ENCODE measurements at regions not wholly inside any gene's neighbourhood (a gene's known extent, or its start where the extent isn't known, plus 50 kb on each side); places are given as distances from the start of the nearest gene placed in this dataset.

DNA sequence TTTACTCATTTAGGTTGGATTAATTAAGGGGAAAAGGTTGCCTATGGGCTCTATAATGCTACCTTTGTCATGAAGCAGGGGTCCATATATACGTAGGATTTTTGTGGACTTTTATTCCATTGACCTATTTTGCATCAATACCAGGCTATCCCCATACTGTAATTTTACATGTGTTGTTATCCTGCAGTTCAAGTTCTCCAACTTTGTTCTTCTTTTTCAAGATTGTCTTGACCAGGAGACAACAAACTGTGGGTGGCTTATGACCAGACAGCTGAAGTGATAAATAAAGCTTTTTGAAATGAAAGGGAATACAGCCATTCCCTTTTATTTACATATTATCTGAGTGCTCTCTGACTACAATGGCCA is 345.7 kb downstream of the BARHL2 start:
- H3K4me3 ChIP-seq (ENCODE audit: low read length) = no peak overlapping the region
- no peaks in the 10 kb centered on the region for H3K9me3 ChIP-seq (ENCODE audit: control insufficient read depth, low read length)
- no peaks in the 10 kb centered on the region for H3K27me3 ChIP-seq (replicated peaks; ENCODE audit: control insufficient read depth, insufficient read depth, low read length)
- no peaks in the 10 kb centered on the region for H3K36me3 ChIP-seq (ENCODE audit: control insufficient read depth, insufficient read depth, low read length, severe bottlenecking)
- no peaks in the 10 kb centered on the region for H3K4me1 ChIP-seq (ENCODE audit: control insufficient read depth, insufficient read depth, low read length)
- DNase-seq (ENCODE audit: low read depth) = no peak
- H3K9ac ChIP-seq (ENCODE audit: low read length) = no peak overlapping the region

DNA sequence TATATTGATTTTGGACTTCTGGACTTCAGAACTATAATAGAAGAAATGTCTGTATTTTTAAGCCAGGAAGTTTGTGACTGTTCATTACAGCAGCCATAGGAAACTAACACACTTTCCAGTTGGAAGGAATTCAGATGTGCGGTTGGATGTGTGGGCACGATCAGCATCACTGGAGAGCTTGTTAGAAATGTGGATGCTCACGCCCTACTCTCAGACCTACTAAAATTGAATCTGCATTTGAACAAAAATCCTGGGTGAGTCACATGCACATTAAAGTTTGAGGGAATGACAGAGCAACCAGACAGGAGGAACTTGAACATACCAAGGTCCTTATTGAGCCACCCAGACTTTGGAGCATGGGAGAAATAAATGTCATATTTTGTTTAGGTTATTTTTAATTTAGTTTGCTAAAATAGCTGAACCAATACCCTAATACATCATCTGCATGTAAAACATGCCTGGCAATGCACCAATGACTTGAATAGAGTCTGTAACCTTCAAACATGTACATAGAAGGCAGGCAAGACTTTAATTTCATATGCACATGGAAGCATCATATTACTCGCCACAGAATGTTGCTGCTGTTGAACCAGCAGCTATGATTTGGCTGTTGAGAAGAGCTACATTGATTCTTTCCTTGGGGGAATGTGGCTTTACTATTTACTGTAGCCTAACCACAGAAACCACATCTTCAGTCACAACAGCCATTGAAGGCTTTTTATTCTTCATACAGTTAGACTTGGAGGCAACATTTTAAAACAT is 346.2 kb downstream of the BARHL2 start:
- H3K4me3 ChIP-seq (ENCODE audit: low read length) = no peak overlapping the region
- H3K9me3 ChIP-seq (ENCODE audit: control insufficient read depth, low read length) = no peaks in the 10 kb centered on the region
- no peaks in the 10 kb centered on the region for H3K27me3 ChIP-seq (replicated peaks; ENCODE audit: control insufficient read depth, insufficient read depth, low read length)
- no peak overlapping the region for H3K9ac ChIP-seq (ENCODE audit: low read length)
- H3K36me3 ChIP-seq (ENCODE audit: control insufficient read depth, insufficient read depth, low read length, severe bottlenecking) = no peaks in the 10 kb centered on the region
- H3K4me1 ChIP-seq (ENCODE audit: control insufficient read depth, insufficient read depth, low read length) = no peaks in the 10 kb centered on the region
- peak; percentile 1 for DNase-seq (ENCODE audit: low read depth)

- Histone ChIP-seq H3K4me3 (ENCODE audit: low read length) (no peak overlapping the region), H3K27me3 (replicated peaks; ENCODE audit: control insufficient read depth, insufficient read depth, low read length) (no peaks in the 10 kb centered on the region)
- no peak for DNase-seq (ENCODE audit: low read depth)
Observed at GRCh38 chr1:90362163-90362562, 354.9 kb downstream of the BARHL2 start.

DNA sequence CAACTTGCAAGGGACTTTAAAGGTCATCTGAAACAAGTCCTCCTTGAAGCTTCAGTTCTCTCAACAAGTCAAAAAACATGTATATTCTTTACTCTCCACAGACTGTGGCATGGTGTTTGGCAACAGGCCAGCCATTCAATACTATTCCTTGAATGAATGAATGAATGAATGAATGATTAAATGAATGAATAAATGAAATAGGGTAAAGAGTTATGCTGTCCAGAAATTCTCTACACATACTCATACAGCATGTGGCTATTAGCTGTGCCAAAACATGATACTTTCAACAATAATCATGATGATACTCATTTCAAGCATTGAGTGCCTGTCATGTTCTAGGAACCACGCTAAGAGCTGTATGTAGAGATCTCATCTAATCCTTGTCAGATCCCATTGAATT is 356.1 kb downstream of the BARHL2 start:
- H3K9me3 ChIP-seq (ENCODE audit: control insufficient read depth, low read length) = peaks cover 6% of the 10 kb centered on the region
- no peaks in the 10 kb centered on the region for H3K27me3 ChIP-seq (replicated peaks; ENCODE audit: control insufficient read depth, insufficient read depth, low read length)
- no peaks in the 10 kb centered on the region for H3K4me1 ChIP-seq (ENCODE audit: control insufficient read depth, insufficient read depth, low read length)
- no peak overlapping the region for H3K4me3 ChIP-seq (ENCODE audit: low read length)
- no peak for DNase-seq (ENCODE audit: low read depth)
- H3K9ac ChIP-seq (ENCODE audit: low read length) = no peak overlapping the region
- H3K36me3 ChIP-seq (ENCODE audit: control insufficient read depth, insufficient read depth, low read length, severe bottlenecking) = no peaks in the 10 kb centered on the region

More at GRCh38 chr1:90362163-90362562, 354.9 kb downstream of the BARHL2 start:
- H3K9me3 ChIP-seq (ENCODE audit: control insufficient read depth, low read length) = peaks cover 6% of the 10 kb centered on the region
- H3K36me3 ChIP-seq (ENCODE audit: control insufficient read depth, insufficient read depth, low read length, severe bottlenecking) = no peaks in the 10 kb centered on the region
- H3K9ac ChIP-seq (ENCODE audit: low read length) = no peak overlapping the region
- no peaks in the 10 kb centered on the region for H3K4me1 ChIP-seq (ENCODE audit: control insufficient read depth, insufficient read depth, low read length)

DNA sequence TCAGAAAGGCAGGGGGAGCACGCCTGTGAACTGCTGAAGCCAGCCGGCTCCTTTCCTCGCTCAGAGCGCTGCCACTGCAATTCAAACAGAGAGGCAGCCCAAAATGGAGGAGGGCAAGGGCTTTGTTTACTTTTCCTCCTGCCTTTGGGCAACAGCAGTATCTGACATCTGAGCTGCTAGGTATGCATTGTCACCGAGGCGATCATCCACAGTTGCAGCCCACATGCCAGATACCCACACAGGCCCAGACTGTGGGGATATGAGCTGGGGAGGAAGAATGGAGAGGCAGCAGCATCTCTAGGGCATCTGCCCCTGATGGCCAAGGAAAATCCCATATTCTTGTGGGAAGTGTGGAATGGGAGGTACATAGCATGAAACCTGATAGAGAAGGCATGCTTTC is 357.1 kb downstream of the BARHL2 start:
- Histone ChIP-seq H3K36me3 (ENCODE audit: control insufficient read depth, insufficient read depth, low read length, severe bottlenecking) (no peaks in the 10 kb centered on the region), H3K27me3 (replicated peaks; ENCODE audit: control insufficient read depth, insufficient read depth, low read length) (peaks cover 10% of the 10 kb centered on the region), H3K4me1 (ENCODE audit: control insufficient read depth, insufficient read depth, low read length) (no peaks in the 10 kb centered on the region), H3K4me3 (ENCODE audit: low read length) (no peak overlapping the region), H3K9ac (ENCODE audit: low read length) (no peak overlapping the region), H3K9me3 (ENCODE audit: control insufficient read depth, low read length) (peaks cover under 1% of the 10 kb centered on the region)
- no peak for DNase-seq (ENCODE audit: low read depth)

DNA sequence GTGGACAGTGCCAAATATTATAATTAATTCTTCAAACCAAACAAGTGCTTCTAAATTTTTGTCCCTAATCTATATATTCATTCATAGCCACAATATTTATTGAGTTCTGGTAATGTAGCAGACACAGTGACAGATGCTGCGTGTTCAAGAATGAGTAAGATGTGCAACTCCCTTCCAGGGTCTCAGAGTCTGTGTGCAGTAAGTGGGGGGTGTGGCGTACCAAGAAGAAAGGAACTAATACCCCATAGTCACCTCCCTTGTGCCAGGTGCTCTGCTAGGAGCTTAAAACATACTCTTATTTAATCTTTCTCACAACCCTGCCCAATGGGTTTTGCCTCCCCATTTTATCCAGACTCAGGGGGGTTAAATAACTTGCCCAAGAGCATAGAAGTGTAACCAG is 358.7 kb downstream of the BARHL2 start:
- peaks cover 13% of the 10 kb centered on the region for H3K27me3 ChIP-seq (replicated peaks; ENCODE audit: control insufficient read depth, insufficient read depth, low read length)
- H3K9me3 ChIP-seq (ENCODE audit: control insufficient read depth, low read length) = no peaks in the 10 kb centered on the region
- H3K4me3 ChIP-seq (ENCODE audit: low read length) = no peak overlapping the region
- H3K4me1 ChIP-seq (ENCODE audit: control insufficient read depth, insufficient read depth, low read length) = no peaks in the 10 kb centered on the region
- H3K36me3 ChIP-seq (ENCODE audit: control insufficient read depth, insufficient read depth, low read length, severe bottlenecking) = no peaks in the 10 kb centered on the region
- no peak overlapping the region for H3K9ac ChIP-seq (ENCODE audit: low read length)
- no peak for DNase-seq (ENCODE audit: low read depth)

DNA sequence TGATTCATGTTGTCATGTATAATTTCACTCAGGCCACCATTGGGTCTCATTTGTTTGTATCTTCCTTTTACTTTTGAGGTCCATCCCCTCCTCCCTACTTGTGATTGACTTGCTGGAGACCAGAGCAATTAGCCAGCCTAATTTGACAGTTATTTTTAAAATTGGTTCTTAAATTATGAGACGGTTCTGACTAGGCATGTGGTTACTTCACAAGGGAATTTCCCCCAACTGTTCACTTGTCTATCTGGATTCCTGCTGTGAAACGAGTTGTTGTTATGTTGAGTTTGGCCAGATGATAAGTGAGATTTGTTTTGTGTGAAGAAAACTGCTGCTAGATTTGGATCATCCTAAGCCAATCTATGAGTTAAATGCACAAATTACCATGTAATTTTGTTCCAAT is 359.1 kb downstream of the BARHL2 start:
- no peaks in the 10 kb centered on the region for H3K9me3 ChIP-seq (ENCODE audit: control insufficient read depth, low read length)
- no peak overlapping the region for H3K4me3 ChIP-seq (ENCODE audit: low read length)
- H3K27me3 ChIP-seq (replicated peaks; ENCODE audit: control insufficient read depth, insufficient read depth, low read length) = peaks cover 13% of the 10 kb centered on the region
- H3K9ac ChIP-seq (ENCODE audit: low read length) = no peak overlapping the region
- H3K36me3 ChIP-seq (ENCODE audit: control insufficient read depth, insufficient read depth, low read length, severe bottlenecking) = no peaks in the 10 kb centered on the region
- no peaks in the 10 kb centered on the region for H3K4me1 ChIP-seq (ENCODE audit: control insufficient read depth, insufficient read depth, low read length)
- no peak for DNase-seq (ENCODE audit: low read depth)

GRCh38 chr1:90356991-90357390 is 360.1 kb downstream of the BARHL2 start:
- DNase-seq (ENCODE audit: low read depth) = no peak
- H3K36me3 ChIP-seq (ENCODE audit: control insufficient read depth, insufficient read depth, low read length, severe bottlenecking) = no peaks in the 10 kb centered on the region
- H3K9ac ChIP-seq (ENCODE audit: low read length) = no peak overlapping the region
- no peaks in the 10 kb centered on the region for H3K4me1 ChIP-seq (ENCODE audit: control insufficient read depth, insufficient read depth, low read length)
- H3K27me3 ChIP-seq (replicated peaks; ENCODE audit: control insufficient read depth, insufficient read depth, low read length) = peaks cover 13% of the 10 kb centered on the region
- H3K4me3 ChIP-seq (ENCODE audit: low read length) = no peak overlapping the region
- no peaks in the 10 kb centered on the region for H3K9me3 ChIP-seq (ENCODE audit: control insufficient read depth, low read length)

GRCh38 chr1:90356101-90356500 is 361.0 kb downstream of the BARHL2 start:
- Histone ChIP-seq H3K9ac (ENCODE audit: low read length) (no peak overlapping the region), H3K4me1 (ENCODE audit: control insufficient read depth, insufficient read depth, low read length) (no peaks in the 10 kb centered on the region), H3K36me3 (ENCODE audit: control insufficient read depth, insufficient read depth, low read length, severe bottlenecking) (no peaks in the 10 kb centered on the region), H3K4me3 (ENCODE audit: low read length) (no peak overlapping the region), H3K9me3 (ENCODE audit: control insufficient read depth, low read length) (no peaks in the 10 kb centered on the region), H3K27me3 (replicated peaks; ENCODE audit: control insufficient read depth, insufficient read depth, low read length) (peaks cover 13% of the 10 kb centered on the region)
- no peak for DNase-seq (ENCODE audit: low read depth)

- Histone ChIP-seq H3K9ac (ENCODE audit: low read length) (no peak overlapping the region), H3K9me3 (ENCODE audit: control insufficient read depth, low read length) (no peaks in the 10 kb centered on the region), H3K36me3 (ENCODE audit: control insufficient read depth, insufficient read depth, low read length, severe bottlenecking) (no peaks in the 10 kb centered on the region), H3K4me3 (ENCODE audit: low read length) (no peak overlapping the region), H3K4me1 (ENCODE audit: control insufficient read depth, insufficient read depth, low read length) (no peaks in the 10 kb centered on the region), H3K27me3 (replicated peaks; ENCODE audit: control insufficient read depth, insufficient read depth, low read length) (peaks cover 13% of the 10 kb centered on the region)
- no peak for DNase-seq (ENCODE audit: low read depth)
Observed at GRCh38 chr1:90354704-90355103, 359.8 kb downstream of the ZNF326 start.

GRCh38 chr1:90351019-90351418 is 356.1 kb downstream of the ZNF326 start:
- no peak for DNase-seq (ENCODE audit: low read depth)
- Histone ChIP-seq H3K4me1 (ENCODE audit: control insufficient read depth, insufficient read depth, low read length) (no peaks in the 10 kb centered on the region), H3K36me3 (ENCODE audit: control insufficient read depth, insufficient read depth, low read length, severe bottlenecking) (no peaks in the 10 kb centered on the region)

GRCh38 chr1:90349510-90349909 is 354.6 kb downstream of the ZNF326 start:
- no peak for DNase-seq (ENCODE audit: low read depth)
- H3K4me1 ChIP-seq (ENCODE audit: control insufficient read depth, insufficient read depth, low read length) = no peaks in the 10 kb centered on the region
- H3K9me3 ChIP-seq (ENCODE audit: control insufficient read depth, low read length) = peaks cover 11% of the 10 kb centered on the region

More at GRCh38 chr1:90351019-90351418, 356.1 kb downstream of the ZNF326 start:
- H3K9me3 ChIP-seq (ENCODE audit: control insufficient read depth, low read length) = peaks cover 11% of the 10 kb centered on the region
- no peak overlapping the region for H3K4me3 ChIP-seq (ENCODE audit: low read length)
- H3K9ac ChIP-seq (ENCODE audit: low read length) = no peak overlapping the region
- peaks cover 13% of the 10 kb centered on the region for H3K27me3 ChIP-seq (replicated peaks; ENCODE audit: control insufficient read depth, insufficient read depth, low read length)

More at GRCh38 chr1:90349510-90349909, 354.6 kb downstream of the ZNF326 start:
- Histone ChIP-seq H3K9ac (ENCODE audit: low read length) (no peak overlapping the region), H3K4me3 (ENCODE audit: low read length) (no peak overlapping the region), H3K36me3 (ENCODE audit: control insufficient read depth, insufficient read depth, low read length, severe bottlenecking) (no peaks in the 10 kb centered on the region), H3K27me3 (replicated peaks; ENCODE audit: control insufficient read depth, insufficient read depth, low read length) (no peaks in the 10 kb centered on the region)

Data from adipocyte (in vitro differentiated cells).